Smooth muscle cell (in vitro differentiated cells): ENCODE measurements at regions not wholly inside any gene's neighbourhood (a gene's known extent, or its start where the extent isn't known, plus 50 kb on each side); places are given as distances from the start of the nearest gene placed in this dataset.

ENCODE experiments used
- DNase-seq: peaks from one replicate; lab custom pipeline; 2025; ENCODE audit not compliant: unreplicated experiment; lab: John Stamatoyannopoulos, UW
- H2AFZ ChIP-seq: fragments of 200-600 bp; sonication (generic); 2 replicates; pipeline ENCODE4 v1.6.0; 2016; ENCODE audit warnings: antibody characterized with exemption, low read depth, mild to moderate bottlenecking
- H3F3A ChIP-seq: fragments of 200-600 bp; sonication (generic); 2 replicates; pipeline ENCODE4 v1.6.0; 2017; ENCODE audit warnings: antibody characterized with exemption, low read depth
- H3K27ac ChIP-seq: fragments of 200-600 bp; sonication (generic); 2 replicates; pipeline ENCODE4 v1.5.1; 2016; ENCODE audit warnings: low read depth, mild to moderate bottlenecking
- H3K27me3 ChIP-seq: fragments of 200-600 bp; sonication (generic); 2 replicates; pipeline ENCODE4 v1.6.1; 2016; ENCODE audit warnings: low read depth, mild to moderate bottlenecking
- H3K36me3 ChIP-seq: fragments of 200-600 bp; sonication (generic); 2 replicates; pipeline ENCODE4 v1.5.1; 2016; ENCODE audit warnings: low read depth
- H3K4me1 ChIP-seq: fragments of 200-600 bp; sonication (generic); 2 replicates; pipeline ENCODE4 v1.5.1; 2016; ENCODE audit warnings: low read depth
- H3K4me2 ChIP-seq: fragments of 200-600 bp; sonication (generic); 2 replicates; pipeline ENCODE4 v1.6.0; 2016; ENCODE audit warnings: mild to moderate bottlenecking
- H3K4me3 ChIP-seq: fragments of 200-600 bp; sonication (generic); 2 replicates; pipeline ENCODE4 v1.5.1; 2016; ENCODE audit warnings: mild to moderate bottlenecking
- H3K79me2 ChIP-seq: fragments of 200-600 bp; sonication (generic); 2 replicates; pipeline ENCODE4 v1.6.0; 2016; ENCODE audit warnings: low read depth, mild to moderate bottlenecking
- H3K9ac ChIP-seq: fragments of 200-600 bp; sonication (generic); 2 replicates; pipeline ENCODE4 v1.6.0; 2016; ENCODE audit warnings: low read depth
- H3K9me3 ChIP-seq: fragments of 200-600 bp; sonication (generic); replicated peaks from 2 replicates; pipeline ENCODE4 v1.5.1; 2016; ENCODE audit warnings: low read depth
- H4K20me1 ChIP-seq: fragments of 200-600 bp; sonication (generic); 2 replicates; pipeline ENCODE4 v1.6.0; 2016; ENCODE audit warnings: low read depth
- WGBS: methylation state at CpG from one replicate; pipeline ENCODE4 v1.1.7; 2016; ENCODE audit warnings: low lambda C conversion rate; 5-methylcytosine and 5-hydroxymethylcytosine counted together
- TF ChIP-seq, protein P1 (sequence below): fragments of 200-600 bp; sonication (generic); IDR thresholded peaks from 2 replicates; pipeline ENCODE4 v1.5.1; 2017; ENCODE audit warnings: borderline replicate concordance, mild to moderate bottlenecking, antibody characterized with exemption; ENCODE audit not compliant: insufficient read depth, poor library complexity, severe bottlenecking

DNA sequence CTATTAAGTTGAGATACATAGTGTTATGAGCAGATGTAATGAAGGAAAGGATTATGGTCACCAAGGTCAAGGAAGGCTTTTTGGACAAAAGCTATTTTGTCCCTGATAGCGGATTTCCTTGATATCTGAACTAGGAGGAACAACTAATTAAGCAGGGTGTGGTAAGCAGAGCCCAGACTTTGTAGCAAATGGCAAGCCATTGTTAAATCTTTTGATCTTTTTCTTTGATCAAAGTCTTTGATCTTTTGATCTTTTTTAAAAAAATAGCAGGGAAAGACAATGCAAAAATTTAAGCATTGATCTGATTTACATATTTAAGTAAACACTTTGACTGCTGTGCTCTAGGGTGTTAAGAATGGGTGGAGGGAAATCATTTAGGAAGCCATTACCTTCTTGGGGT is 1242.0 kb downstream of the MAT2B start:
- no peak for DNase-seq
- H2AFZ ChIP-seq, result no peak overlapping the region
- no peaks in the 10 kb centered on the region for H3F3A ChIP-seq
- H3K27me3 ChIP-seq, result no peaks in the 10 kb centered on the region
- H4K20me1 ChIP-seq, result no peaks in the 10 kb centered on the region
- 93% methylated on average over 1 of the region's 1 CpG for WGBS
- H3K9me3 ChIP-seq, result no peaks in the 10 kb centered on the region
- H3K27ac ChIP-seq, result no peak overlapping the region
- no peak overlapping the region for H3K4me2 ChIP-seq
- TF ChIP-seq, protein P1, sequence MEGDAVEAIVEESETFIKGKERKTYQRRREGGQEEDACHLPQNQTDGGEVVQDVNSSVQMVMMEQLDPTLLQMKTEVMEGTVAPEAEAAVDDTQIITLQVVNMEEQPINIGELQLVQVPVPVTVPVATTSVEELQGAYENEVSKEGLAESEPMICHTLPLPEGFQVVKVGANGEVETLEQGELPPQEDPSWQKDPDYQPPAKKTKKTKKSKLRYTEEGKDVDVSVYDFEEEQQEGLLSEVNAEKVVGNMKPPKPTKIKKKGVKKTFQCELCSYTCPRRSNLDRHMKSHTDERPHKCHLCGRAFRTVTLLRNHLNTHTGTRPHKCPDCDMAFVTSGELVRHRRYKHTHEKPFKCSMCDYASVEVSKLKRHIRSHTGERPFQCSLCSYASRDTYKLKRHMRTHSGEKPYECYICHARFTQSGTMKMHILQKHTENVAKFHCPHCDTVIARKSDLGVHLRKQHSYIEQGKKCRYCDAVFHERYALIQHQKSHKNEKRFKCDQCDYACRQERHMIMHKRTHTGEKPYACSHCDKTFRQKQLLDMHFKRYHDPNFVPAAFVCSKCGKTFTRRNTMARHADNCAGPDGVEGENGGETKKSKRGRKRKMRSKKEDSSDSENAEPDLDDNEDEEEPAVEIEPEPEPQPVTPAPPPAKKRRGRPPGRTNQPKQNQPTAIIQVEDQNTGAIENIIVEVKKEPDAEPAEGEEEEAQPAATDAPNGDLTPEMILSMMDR, result no peak
- no peaks in the 10 kb centered on the region for H3K79me2 ChIP-seq
- H3K9ac ChIP-seq, result no peak overlapping the region
- no peaks in the 10 kb centered on the region for H3K36me3 ChIP-seq
- H3K4me3 ChIP-seq, result no peak overlapping the region
- no peaks in the 10 kb centered on the region for H3K4me1 ChIP-seq

DNA sequence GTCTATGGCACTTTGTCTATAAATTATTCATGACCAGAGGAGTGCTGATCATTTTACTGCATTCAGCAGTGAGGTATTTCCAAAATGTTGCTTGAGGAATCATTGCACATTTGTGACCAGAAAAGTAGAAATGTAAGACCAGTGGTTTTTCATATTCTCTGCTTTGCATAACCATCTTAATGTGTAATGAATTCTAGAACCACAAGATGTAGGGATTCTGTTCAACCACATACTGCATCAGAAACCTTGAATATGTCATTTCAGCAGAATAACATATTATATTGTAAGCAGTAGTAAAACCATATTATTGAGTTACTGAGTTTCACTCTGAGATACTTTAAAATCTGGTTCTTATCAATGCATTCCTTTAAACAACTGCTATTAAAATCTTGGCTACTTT is 1243.4 kb downstream of the MAT2B start:
- Histone ChIP-seq H3K4me1 (no peaks in the 10 kb centered on the region), H3K4me2 (no peak overlapping the region), H3F3A (no peaks in the 10 kb centered on the region), H3K9me3 (no peaks in the 10 kb centered on the region), H3K9ac (no peak overlapping the region), H3K27ac (no peak overlapping the region), H3K36me3 (no peaks in the 10 kb centered on the region), H3K4me3 (no peak overlapping the region), H2AFZ (no peak overlapping the region), H3K27me3 (no peaks in the 10 kb centered on the region), H3K79me2 (no peaks in the 10 kb centered on the region), H4K20me1 (no peaks in the 10 kb centered on the region)
- no peak for DNase-seq
- TF ChIP-seq, protein P1, result no peak

- Histone ChIP-seq H4K20me1 (no peaks in the 10 kb centered on the region), H3K4me2 (no peak overlapping the region), H2AFZ (no peak overlapping the region), H3K36me3 (no peaks in the 10 kb centered on the region), H3K27me3 (no peaks in the 10 kb centered on the region), H3K4me3 (no peak overlapping the region), H3F3A (no peaks in the 10 kb centered on the region), H3K79me2 (no peaks in the 10 kb centered on the region), H3K9me3 (no peaks in the 10 kb centered on the region), H3K27ac (no peak overlapping the region), H3K9ac (no peak overlapping the region), H3K4me1 (no peaks in the 10 kb centered on the region)
- DNase-seq, result no peak
- 91% methylated on average over 1 of the region's 1 CpG for WGBS
- TF ChIP-seq, protein P1, result no peak
Observed at GRCh38 chr5:164753434-164753833, 1248.0 kb downstream of the MAT2B start.

GRCh38 chr5:164763206-164763605 is 1257.8 kb downstream of the MAT2B start:
- no peak overlapping the region for H2AFZ ChIP-seq
- no peak overlapping the region for H3K27ac ChIP-seq
- no peak for DNase-seq
- TF ChIP-seq, protein P1, result no peak
- H3K79me2 ChIP-seq, result no peaks in the 10 kb centered on the region
- no peak overlapping the region for H3K4me2 ChIP-seq
- H4K20me1 ChIP-seq, result no peaks in the 10 kb centered on the region
- 58% methylated on average over 2 of the region's 2 CpGs for WGBS
- H3K4me1 ChIP-seq, result no peaks in the 10 kb centered on the region
- H3K36me3 ChIP-seq, result no peaks in the 10 kb centered on the region
- no peaks in the 10 kb centered on the region for H3K9me3 ChIP-seq
- no peaks in the 10 kb centered on the region for H3K27me3 ChIP-seq
- H3K9ac ChIP-seq, result no peak overlapping the region
- no peaks in the 10 kb centered on the region for H3F3A ChIP-seq
- no peak overlapping the region for H3K4me3 ChIP-seq
